Glutamatergic neuron (in vitro differentiated cells): ENCODE measurements at regions not wholly inside any gene's neighbourhood (a gene's known extent, or its start where the extent isn't known, plus 50 kb on each side); places are given as distances from the start of the nearest gene placed in this dataset.

Experiments used
- DNase-seq: peaks from one replicate; pipeline ENCODE4 v3.0.0; 2022
- H3K27ac Mint-ChIP-seq: one replicate; pipeline ENCODE4 v1.8.0; 2020; ENCODE audit warnings: mild to moderate bottlenecking, mixed read lengths, inconsistent platforms; ENCODE audit not compliant: unreplicated experiment
- H3K27me3 Mint-ChIP-seq: one replicate; pipeline ENCODE4 v1.8.0; 2020; ENCODE audit warnings: mild to moderate bottlenecking, moderate library complexity, mixed read lengths, inconsistent platforms; ENCODE audit not compliant: unreplicated experiment
- H3K36me3 Mint-ChIP-seq: one replicate; pipeline ENCODE4 v1.8.0; 2020; ENCODE audit warnings: mild to moderate bottlenecking, mixed read lengths, inconsistent platforms; ENCODE audit not compliant: unreplicated experiment
- H3K4me1 Mint-ChIP-seq: one replicate; pipeline ENCODE4 v1.8.0; 2020; ENCODE audit warnings: mild to moderate bottlenecking, low read depth, mixed read lengths, inconsistent platforms; ENCODE audit not compliant: unreplicated experiment
- H3K4me3 Mint-ChIP-seq: one replicate; pipeline ENCODE4 v1.8.0; 2020; ENCODE audit warnings: mild to moderate bottlenecking, mixed read lengths, inconsistent platforms; ENCODE audit not compliant: unreplicated experiment
- H3K9me3 Mint-ChIP-seq: one replicate; pipeline ENCODE4 v1.8.0; 2020; ENCODE audit warnings: mild to moderate bottlenecking, moderate library complexity, mixed read lengths, inconsistent platforms; ENCODE audit not compliant: unreplicated experiment
- CTCF ChIP-seq: fragments of 200-600 bp; sonication (generic); IDR thresholded peaks from one replicate; pipeline ENCODE4 v1.5.0; 2021; ENCODE audit not compliant: partially characterized antibody, unreplicated experiment

DNA sequence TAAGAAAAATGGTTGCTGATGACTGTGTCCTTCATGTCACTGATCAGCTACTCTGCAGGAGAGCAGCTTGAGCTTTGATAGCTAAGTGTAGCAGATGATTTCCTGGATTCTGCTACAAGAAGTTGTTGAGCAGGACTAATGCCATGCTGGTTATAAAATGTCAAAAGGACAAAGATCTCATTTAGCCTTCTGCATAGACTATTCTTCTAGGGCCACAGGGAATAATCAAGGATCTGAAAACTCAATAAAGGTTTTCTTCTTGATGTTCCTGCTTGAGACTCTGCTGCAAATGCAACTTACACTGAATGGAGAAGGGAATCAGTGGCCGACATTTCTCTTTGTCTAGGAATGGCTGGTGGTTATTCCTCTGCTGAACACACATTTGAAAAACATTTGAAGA lies 360.3 kb upstream of the PTCHD4 start:
- TF ChIP-seq CTCF: no peak
- DNase-seq: no peak
- H3K27me3 Mint-ChIP-seq: no peaks in the 10 kb centered on the region
- no peak overlapping the region for H3K4me3 Mint-ChIP-seq
- no peak overlapping the region for H3K27ac Mint-ChIP-seq
- no peaks in the 10 kb centered on the region for H3K36me3 Mint-ChIP-seq
- H3K9me3 Mint-ChIP-seq: peaks cover 5% of the 10 kb centered on the region
- no peaks in the 10 kb centered on the region for H3K4me1 Mint-ChIP-seq

- no peak for DNase-seq
- Mint-ChIP-seq H3K4me1 (no peaks in the 10 kb centered on the region), H3K9me3 (no peaks in the 10 kb centered on the region), H3K4me3 (no peak overlapping the region), H3K36me3 (no peaks in the 10 kb centered on the region), H3K27me3 (no peaks in the 10 kb centered on the region), H3K27ac (no peak overlapping the region)
- TF ChIP-seq CTCF: no peak
Measured at GRCh38 chr6:48449002-48449401, 338.0 kb upstream of the PTCHD4 start.

DNA sequence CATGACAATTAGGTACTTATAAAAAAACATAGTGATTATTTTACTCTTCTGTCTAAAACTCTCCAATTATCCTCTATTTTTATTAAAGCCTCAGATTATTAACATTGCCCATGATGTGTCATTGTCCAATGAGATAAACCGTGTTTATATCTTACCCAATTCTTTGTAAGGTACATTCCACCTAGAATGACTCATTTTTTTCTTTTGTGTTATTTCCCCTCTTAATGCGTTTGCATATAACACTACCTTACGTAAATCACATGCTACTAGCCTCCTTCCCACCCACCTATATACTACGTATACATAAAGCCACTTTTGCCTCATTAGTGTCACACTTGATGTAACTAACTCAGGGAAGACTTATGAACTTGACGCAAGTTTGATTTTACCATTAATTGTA lies 336.3 kb upstream of the PTCHD4 start:
- Mint-ChIP-seq H3K4me1 (no peaks in the 10 kb centered on the region), H3K4me3 (no peak overlapping the region), H3K27me3 (no peaks in the 10 kb centered on the region), H3K27ac (no peak overlapping the region), H3K36me3 (no peaks in the 10 kb centered on the region), H3K9me3 (no peaks in the 10 kb centered on the region)
- no peak for TF ChIP-seq CTCF
- DNase-seq: no peak

DNA sequence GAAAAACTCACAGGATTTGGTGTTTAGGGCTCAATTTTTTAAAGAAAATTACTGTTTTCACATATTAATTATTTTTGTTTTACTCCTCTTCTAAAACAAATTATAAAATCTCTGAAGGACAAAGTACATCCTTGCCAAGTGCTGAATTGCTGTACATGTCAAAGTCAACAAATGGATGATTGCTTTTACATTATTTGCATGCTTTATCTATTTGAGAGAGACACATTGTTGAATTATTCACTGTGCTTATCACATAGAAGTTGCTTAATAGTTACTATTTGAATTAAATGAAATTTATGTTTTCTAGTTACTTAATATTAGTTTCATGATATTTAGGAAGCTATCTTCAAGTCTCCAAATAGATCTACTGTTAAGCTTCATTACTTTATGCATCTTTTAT lies 318.6 kb upstream of the PTCHD4 start:
- Mint-ChIP-seq H3K9me3 (peaks cover 2% of the 10 kb centered on the region), H3K4me3 (no peak overlapping the region), H3K36me3 (no peaks in the 10 kb centered on the region), H3K27me3 (no peaks in the 10 kb centered on the region), H3K4me1 (no peaks in the 10 kb centered on the region), H3K27ac (no peak overlapping the region)
- no peak for TF ChIP-seq CTCF
- no peak for DNase-seq

GRCh38 chr6:48429021-48429420 lies 318.0 kb upstream of the PTCHD4 start:
- Mint-ChIP-seq H3K36me3 (no peaks in the 10 kb centered on the region), H3K9me3 (peaks cover 2% of the 10 kb centered on the region), H3K27me3 (no peaks in the 10 kb centered on the region), H3K4me1 (no peaks in the 10 kb centered on the region), H3K27ac (no peak overlapping the region), H3K4me3 (no peak overlapping the region)
- TF ChIP-seq CTCF: no peak
- DNase-seq: no peak
